ENCODE measurements at regions not wholly inside any gene's neighbourhood (a gene's known extent, or its start where the extent isn't known, plus 50 kb on each side); places are given as distances from the start of the nearest gene placed in this dataset.

DNA sequence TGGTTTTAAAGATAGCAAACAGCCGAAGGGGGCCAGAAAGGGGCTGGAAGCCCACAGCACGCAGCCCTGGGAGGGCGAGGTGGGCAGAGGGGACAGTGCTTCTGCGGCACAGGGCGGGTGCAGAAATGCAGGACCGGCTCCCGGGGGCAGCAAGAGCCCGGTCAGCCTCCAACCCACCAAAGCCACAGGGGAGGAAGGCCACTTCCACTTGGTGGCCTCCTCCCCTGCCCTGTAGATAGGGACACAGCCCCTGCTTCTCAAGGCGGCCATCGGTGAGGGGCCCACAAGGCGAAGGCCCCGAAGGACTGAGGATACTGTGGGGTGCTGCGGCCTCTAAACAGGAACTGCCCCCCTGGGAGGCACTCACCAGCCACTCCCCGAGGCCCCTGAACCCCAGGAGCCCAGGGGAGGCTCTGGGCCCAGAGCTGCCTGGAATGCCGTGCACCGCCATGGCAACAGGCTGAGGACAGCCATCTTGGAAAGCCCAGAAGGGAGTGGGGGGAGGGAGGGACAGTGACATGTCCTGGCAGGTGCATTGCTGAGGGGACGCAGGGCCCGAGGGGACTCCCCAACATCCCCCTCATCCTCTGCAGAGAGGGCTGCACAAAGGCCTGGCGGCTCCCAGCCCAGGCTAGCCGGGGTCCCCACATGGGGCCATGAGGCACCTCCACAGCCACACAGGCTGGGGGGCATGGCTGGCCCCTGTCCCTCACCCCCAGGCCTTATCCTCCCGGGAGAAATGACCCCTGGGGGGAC is 114.7 kb downstream of the NCOR2 start:
- no peak for DNase-seq (ENCODE audit: low read depth)
- H3K4me3 ChIP-seq (replicated peaks; ENCODE audit: low read depth, low read length), result no peak overlapping the region
- TF ChIP-seq, protein P1, sequence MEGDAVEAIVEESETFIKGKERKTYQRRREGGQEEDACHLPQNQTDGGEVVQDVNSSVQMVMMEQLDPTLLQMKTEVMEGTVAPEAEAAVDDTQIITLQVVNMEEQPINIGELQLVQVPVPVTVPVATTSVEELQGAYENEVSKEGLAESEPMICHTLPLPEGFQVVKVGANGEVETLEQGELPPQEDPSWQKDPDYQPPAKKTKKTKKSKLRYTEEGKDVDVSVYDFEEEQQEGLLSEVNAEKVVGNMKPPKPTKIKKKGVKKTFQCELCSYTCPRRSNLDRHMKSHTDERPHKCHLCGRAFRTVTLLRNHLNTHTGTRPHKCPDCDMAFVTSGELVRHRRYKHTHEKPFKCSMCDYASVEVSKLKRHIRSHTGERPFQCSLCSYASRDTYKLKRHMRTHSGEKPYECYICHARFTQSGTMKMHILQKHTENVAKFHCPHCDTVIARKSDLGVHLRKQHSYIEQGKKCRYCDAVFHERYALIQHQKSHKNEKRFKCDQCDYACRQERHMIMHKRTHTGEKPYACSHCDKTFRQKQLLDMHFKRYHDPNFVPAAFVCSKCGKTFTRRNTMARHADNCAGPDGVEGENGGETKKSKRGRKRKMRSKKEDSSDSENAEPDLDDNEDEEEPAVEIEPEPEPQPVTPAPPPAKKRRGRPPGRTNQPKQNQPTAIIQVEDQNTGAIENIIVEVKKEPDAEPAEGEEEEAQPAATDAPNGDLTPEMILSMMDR (IDR thresholded peaks at IDR 0.05; ENCODE audit: low read length, missing control alignments), result no peak

GRCh38 chr12:124451637-124452243 is 115.7 kb downstream of the NCOR2 start:
- TF ChIP-seq, protein P1 (IDR thresholded peaks at IDR 0.05; ENCODE audit: low read length, missing control alignments), result no peak
- DNase-seq (ENCODE audit: low read depth), result no peak
- no peak overlapping the region for H3K4me3 ChIP-seq (replicated peaks; ENCODE audit: low read depth, low read length)

DNA sequence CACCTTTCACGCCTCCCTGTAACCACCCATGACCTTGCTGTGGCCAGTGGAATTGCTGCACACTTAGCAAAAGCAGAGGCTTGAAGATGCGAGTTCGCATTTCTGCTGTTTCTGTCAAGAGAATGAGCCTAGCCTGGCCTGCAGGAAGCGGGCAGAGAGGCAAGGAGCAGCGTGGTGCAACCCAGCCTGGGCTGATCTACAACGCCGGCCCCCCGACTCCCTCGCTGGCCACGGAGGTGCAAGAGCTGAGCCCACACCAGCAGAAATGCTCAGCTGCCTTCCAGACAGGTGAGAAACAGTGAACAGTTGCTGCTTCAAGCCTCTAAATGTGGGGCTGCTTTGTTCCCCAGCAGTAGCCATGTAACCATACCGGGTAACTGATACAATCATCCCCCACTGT is 116.4 kb downstream of the NCOR2 start:
- H3K4me3 ChIP-seq (replicated peaks; ENCODE audit: low read depth, low read length), result no peak overlapping the region
- no peak for DNase-seq (ENCODE audit: low read depth)
- TF ChIP-seq, protein P1 (IDR thresholded peaks at IDR 0.05; ENCODE audit: low read length, missing control alignments), result no peak

DNA sequence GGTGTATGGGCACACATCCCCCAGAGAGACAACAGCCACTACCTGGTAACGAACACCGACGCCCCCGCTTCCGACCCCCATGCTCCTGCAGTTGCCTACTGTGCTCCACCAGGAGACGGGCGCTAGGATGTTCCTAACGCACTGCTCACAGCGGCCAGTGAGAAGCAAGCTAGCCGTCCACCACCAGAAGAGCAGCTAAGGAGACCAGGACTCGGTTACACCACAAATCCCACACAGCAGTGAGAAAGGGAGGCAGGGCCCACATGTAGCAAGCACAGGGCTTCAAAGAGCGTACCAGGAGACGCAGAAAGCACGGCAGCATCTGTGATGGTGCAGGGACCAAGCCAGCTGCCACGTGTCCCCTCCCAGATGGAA is 117.0 kb downstream of the NCOR2 start:
- no peak overlapping the region for H3K4me3 ChIP-seq (replicated peaks; ENCODE audit: low read depth, low read length)
- TF ChIP-seq, protein P1 (IDR thresholded peaks at IDR 0.05; ENCODE audit: low read length, missing control alignments), result no peak
- no peak for DNase-seq (ENCODE audit: low read depth)

GRCh38 chr12:124449623-124450375 is 117.6 kb downstream of the NCOR2 start:
- TF ChIP-seq, protein P1 (IDR thresholded peaks at IDR 0.05; ENCODE audit: low read length, missing control alignments), result no peak
- DNase-seq (ENCODE audit: low read depth), result no peak
- H3K4me3 ChIP-seq (replicated peaks; ENCODE audit: low read depth, low read length), result no peak overlapping the region

DNA sequence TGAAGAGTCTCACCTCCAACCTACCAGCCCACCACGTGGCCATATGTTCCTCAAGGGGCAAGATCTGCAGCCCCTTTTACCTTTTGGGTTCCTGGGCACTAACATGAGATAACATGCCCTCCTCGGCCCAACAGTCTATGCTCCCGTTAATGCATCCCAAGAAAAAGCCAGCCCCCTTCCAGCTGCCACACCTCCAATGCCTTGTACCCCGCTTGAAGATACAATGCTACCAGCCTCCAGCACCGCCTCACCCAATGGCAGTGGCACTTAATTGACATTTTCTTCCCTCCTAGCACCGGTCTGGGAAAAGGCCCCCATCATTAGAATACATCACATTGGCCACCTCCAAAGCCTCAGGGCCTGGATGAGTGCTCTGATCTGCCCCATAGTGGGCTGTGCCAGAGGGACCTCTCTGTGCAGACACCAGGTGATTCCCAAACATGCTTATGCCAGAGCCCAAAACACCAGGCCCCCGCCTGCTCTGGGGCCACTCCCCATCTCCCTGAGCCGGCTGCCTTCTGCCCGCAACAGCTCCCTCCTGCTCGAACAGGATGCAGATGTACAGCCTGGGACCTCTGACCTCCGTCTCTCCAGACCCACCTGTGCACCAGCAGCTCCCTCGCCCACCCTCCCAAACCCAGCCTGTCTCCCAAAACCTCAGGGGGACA is 118.3 kb downstream of the NCOR2 start:
- TF ChIP-seq, protein P1 (IDR thresholded peaks at IDR 0.05; ENCODE audit: low read length, missing control alignments), result no peak
- no peak overlapping the region for H3K4me3 ChIP-seq (replicated peaks; ENCODE audit: low read depth, low read length)
- no peak for DNase-seq (ENCODE audit: low read depth)

Measured in fibroblast of pulmonary artery (primary cell).